Endothelial cell of umbilical vein (primary cell): ENCODE measurements at regions not wholly inside any gene's neighbourhood (a gene's known extent, or its start where the extent isn't known, plus 50 kb on each side); places are given as distances from the start of the nearest gene placed in this dataset.

Experiments used
- EZH2 ChIP-seq: IDR thresholded peaks from 2 replicates; pipeline ENCODE4 v1.6.1; 2012; ENCODE audit warnings: borderline replicate concordance, low read depth, mild to moderate bottlenecking, moderate library complexity, low read length, inconsistent platforms; ENCODE audit not compliant: severe bottlenecking
- MYC ChIP-seq: IDR thresholded peaks from one replicate; pipeline ENCODE4 v1.6.1; 2011; ENCODE audit warnings: mild to moderate bottlenecking, low read depth, low read length
- POLR2AphosphoS5 ChIP-seq: IDR thresholded peaks from 2 replicates; pipeline ENCODE4 v1.6.1; 2012; ENCODE audit warnings: low read depth, mild to moderate bottlenecking, control low read depth, low read length, moderate library complexity; ENCODE audit not compliant: insufficient read depth
- TF ChIP-seq, protein P1 (sequence below), 2 donors: IDR thresholded peaks; 1 replicate in 1 of 2; 2 replicates in 1 of 2; pipeline ENCODE4 v1.5.1; 2011; ENCODE audit warnings: low read length in 2 of 2, mild to moderate bottlenecking in 2 of 2, moderate library complexity in 2 of 2, control low read depth in 1 of 2, inconsistent platforms in 1 of 2, low read depth in 1 of 2; ENCODE audit not compliant: insufficient read depth in 1 of 2; ENCODE audit errors: extremely low read depth in 1 of 2
- TF ChIP-seq, protein P2 (sequence below): IDR thresholded peaks from 2 replicates; pipeline ENCODE4 v1.6.1; 2011; ENCODE audit not compliant: insufficient read depth, insufficient read length

DNA sequence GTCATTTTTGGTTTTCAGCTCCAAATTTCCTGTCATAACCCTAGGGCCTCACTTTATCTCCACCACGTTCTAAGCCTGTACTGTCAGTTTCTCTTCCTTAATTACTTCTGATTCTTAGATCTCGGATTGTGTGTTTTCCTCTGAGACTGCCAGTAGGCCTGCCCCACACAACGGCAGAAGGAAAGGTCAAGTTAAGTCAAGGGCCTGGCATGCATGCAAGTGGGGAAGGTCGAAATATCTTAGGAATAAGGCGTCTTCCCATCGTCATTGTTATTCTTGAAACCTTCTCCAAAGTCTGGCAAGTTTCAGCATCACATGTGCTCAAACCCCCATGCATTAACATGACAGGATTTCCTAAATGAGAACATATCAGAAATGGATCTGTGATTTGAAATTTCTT, 203.5 kb upstream of the TSHZ2 start:
- TF ChIP-seq, protein P1, sequence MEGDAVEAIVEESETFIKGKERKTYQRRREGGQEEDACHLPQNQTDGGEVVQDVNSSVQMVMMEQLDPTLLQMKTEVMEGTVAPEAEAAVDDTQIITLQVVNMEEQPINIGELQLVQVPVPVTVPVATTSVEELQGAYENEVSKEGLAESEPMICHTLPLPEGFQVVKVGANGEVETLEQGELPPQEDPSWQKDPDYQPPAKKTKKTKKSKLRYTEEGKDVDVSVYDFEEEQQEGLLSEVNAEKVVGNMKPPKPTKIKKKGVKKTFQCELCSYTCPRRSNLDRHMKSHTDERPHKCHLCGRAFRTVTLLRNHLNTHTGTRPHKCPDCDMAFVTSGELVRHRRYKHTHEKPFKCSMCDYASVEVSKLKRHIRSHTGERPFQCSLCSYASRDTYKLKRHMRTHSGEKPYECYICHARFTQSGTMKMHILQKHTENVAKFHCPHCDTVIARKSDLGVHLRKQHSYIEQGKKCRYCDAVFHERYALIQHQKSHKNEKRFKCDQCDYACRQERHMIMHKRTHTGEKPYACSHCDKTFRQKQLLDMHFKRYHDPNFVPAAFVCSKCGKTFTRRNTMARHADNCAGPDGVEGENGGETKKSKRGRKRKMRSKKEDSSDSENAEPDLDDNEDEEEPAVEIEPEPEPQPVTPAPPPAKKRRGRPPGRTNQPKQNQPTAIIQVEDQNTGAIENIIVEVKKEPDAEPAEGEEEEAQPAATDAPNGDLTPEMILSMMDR (IDR thresholded peaks at IDR 0.05; ENCODE audit: extremely low read depth in 1 of 2, insufficient read depth in 1 of 2, low read depth in 1 of 2, low read length in 2 of 2): no peak
- TF ChIP-seq POLR2AphosphoS5 (no peak), MYC (no peak), EZH2 (no peak)
- TF ChIP-seq, protein P2, sequence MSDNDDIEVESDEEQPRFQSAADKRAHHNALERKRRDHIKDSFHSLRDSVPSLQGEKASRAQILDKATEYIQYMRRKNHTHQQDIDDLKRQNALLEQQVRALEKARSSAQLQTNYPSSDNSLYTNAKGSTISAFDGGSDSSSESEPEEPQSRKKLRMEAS: no peak
